A673 (cell line): ENCODE measurements at regions not wholly inside any gene's neighbourhood (a gene's known extent, or its start where the extent isn't known, plus 50 kb on each side); places are given as distances from the start of the nearest gene placed in this dataset.

Source experiments
- BruUV-seq: library from RNA; stranded (reverse); fragments of 400-500 nt; replicated peaks from 2 replicates; lab custom pipeline; 2021; lab: Mats Ljungman, UMichigan
- CTCF ChIA-PET: fragments of 300-600 bp; sonication (Branson Sonifier 250); formaldehyde crosslinking; loops from one replicate; lab custom pipeline; 2022; ENCODE audit warnings: antibody characterized with exemption; lab: Charles Lee
- POLR2A ChIA-PET: fragments of 300-600 bp; sonication (Branson Sonifier 250); formaldehyde crosslinking; loops from one replicate; lab custom pipeline; 2022; ENCODE audit warnings: antibody characterized with exemption; ENCODE audit not compliant: low non-redundant PET; lab: Charles Lee
- DNase-seq: peaks from one replicate; pipeline ENCODE4 v3.0.0-alpha.2; 2015; ENCODE audit warnings: low spot score
- H3K27ac ChIP-seq: fragments of 200-600 bp; sonication (generic); 2 replicates; pipeline ENCODE4 v1.5.1; 2016; ENCODE audit warnings: mixed run types, low read depth, mild to moderate bottlenecking, mixed read lengths, antibody characterized with exemption, low read length; ENCODE audit not compliant: poor library complexity, severe bottlenecking
- H3K27me3 ChIP-seq: fragments of 200-600 bp; sonication (generic); replicated peaks from 2 replicates; pipeline ENCODE4 v1.6.1; 2017; ENCODE audit warnings: mixed run types, low read depth, mild to moderate bottlenecking, mixed read lengths, antibody characterized with exemption, low read length; ENCODE audit not compliant: insufficient read depth, poor library complexity
- H3K36me3 ChIP-seq: fragments of 200-600 bp; sonication (generic); 2 replicates; pipeline ENCODE4 v1.6.1; 2016; ENCODE audit warnings: mixed run types, mild to moderate bottlenecking, mixed read lengths, antibody characterized with exemption, low read length; ENCODE audit not compliant: insufficient read depth, poor library complexity, severe bottlenecking
- H3K4me1 ChIP-seq: fragments of 200-600 bp; sonication (generic); 2 replicates; pipeline ENCODE4 v1.6.1; 2017; ENCODE audit warnings: mixed run types, mild to moderate bottlenecking, mixed read lengths, antibody characterized with exemption, low read length; ENCODE audit not compliant: insufficient read depth, poor library complexity, severe bottlenecking
- H3K4me3 ChIP-seq: fragments of 200-600 bp; sonication (generic); 2 replicates; pipeline ENCODE4 v1.5.1; 2016; ENCODE audit warnings: low read depth, mixed run types, mild to moderate bottlenecking, mixed read lengths, low read length; ENCODE audit not compliant: poor library complexity, severe bottlenecking
- H3K9me3 ChIP-seq: fragments of 200-600 bp; sonication (generic); 2 replicates; pipeline ENCODE4 v1.6.1; 2016; ENCODE audit warnings: mixed run types, low read depth, mild to moderate bottlenecking, mixed read lengths, antibody characterized with exemption, low read length; ENCODE audit not compliant: poor library complexity, severe bottlenecking
- EZH2 ChIP-seq: fragments of 200-600 bp; sonication (generic); IDR thresholded peaks from 2 replicates; pipeline ENCODE4 v1.6.1; 2017; ENCODE audit warnings: borderline replicate concordance, low read depth, mild to moderate bottlenecking, mixed read lengths, antibody characterized with exemption, low read length; ENCODE audit not compliant: poor library complexity, severe bottlenecking
- intact Hi-C: fragments of 100-400 bp; cut with micrococcal nuclease; formaldehyde crosslinking; loops from one replicate; pipeline ENCODE4 v1.10.0; 2022; ENCODE audit not compliant: unreplicated experiment
- TF ChIP-seq, protein P1 (sequence below): fragments of 300-800, 200-600 bp; sonication (generic); conservative IDR thresholded peaks from 2 replicates; pipeline ENCODE4 v1.5.1; 2017; ENCODE audit warnings: low read depth, mild to moderate bottlenecking, antibody characterized with exemption, low read length, moderate library complexity, mixed read lengths

DNA sequence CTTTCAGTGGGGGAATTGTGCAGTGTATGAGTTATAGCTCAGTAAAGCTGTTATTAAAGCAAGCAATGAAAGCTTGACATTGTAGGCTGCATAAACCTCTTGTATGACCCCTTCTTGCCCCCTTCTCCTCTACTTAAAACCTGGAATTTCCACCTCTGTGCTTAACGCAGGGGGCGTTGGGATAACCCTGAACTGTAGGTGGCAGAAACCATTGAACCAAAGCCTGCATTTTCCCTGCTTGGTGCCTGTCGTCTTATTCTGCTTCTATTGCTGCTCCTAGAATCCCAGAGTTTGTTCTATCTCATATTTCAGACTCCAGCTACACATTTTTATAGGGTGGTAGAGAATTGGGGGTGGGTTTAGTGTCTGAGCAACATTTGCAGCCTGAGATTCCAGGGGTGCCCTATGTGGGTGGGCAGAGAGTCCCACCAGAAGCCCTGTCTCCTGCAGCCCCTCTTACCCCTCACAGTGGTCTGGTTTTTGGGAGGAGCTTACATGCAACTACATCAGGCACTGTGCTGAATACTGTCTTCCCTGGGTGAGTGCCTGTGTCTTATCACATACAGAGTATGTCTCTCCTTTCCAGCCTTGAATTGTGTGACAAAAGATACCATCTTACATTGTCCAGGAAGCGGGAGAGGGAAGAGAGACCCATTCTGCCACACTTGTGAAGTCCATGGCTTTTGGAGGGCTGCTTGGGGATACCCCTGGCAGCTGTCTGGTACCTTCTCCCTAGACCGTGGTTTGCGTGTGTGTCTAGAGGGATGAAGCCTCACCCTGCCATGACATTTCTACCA lies 407.7 kb upstream of the EEF2KMT start:
- no peak for DNase-seq
- TF ChIP-seq, protein P1, sequence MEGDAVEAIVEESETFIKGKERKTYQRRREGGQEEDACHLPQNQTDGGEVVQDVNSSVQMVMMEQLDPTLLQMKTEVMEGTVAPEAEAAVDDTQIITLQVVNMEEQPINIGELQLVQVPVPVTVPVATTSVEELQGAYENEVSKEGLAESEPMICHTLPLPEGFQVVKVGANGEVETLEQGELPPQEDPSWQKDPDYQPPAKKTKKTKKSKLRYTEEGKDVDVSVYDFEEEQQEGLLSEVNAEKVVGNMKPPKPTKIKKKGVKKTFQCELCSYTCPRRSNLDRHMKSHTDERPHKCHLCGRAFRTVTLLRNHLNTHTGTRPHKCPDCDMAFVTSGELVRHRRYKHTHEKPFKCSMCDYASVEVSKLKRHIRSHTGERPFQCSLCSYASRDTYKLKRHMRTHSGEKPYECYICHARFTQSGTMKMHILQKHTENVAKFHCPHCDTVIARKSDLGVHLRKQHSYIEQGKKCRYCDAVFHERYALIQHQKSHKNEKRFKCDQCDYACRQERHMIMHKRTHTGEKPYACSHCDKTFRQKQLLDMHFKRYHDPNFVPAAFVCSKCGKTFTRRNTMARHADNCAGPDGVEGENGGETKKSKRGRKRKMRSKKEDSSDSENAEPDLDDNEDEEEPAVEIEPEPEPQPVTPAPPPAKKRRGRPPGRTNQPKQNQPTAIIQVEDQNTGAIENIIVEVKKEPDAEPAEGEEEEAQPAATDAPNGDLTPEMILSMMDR = 0 out of 2 replicates have a peak, but pooled peaks have one; percentile 11
- no peak for TF ChIP-seq EZH2
- no TSS peak for BruUV-seq
- Histone ChIP-seq H3K27ac (no peak overlapping the region), H3K27me3 (no peaks in the 10 kb centered on the region), H3K36me3 (no peaks in the 10 kb centered on the region), H3K4me3 (no peak overlapping the region), H3K4me1 (peaks cover 13% of the 10 kb centered on the region), H3K9me3 (no peaks in the 10 kb centered on the region)
- intact Hi-C loops = no loop called here
- CTCF ChIA-PET = interaction anchor here (1.9 kb wide), 1 partner anchor 111 kb away, joined by 6 read pairs; no protein-coding TSS in a partner anchor
- POLR2A ChIA-PET = no interaction called here

DNA sequence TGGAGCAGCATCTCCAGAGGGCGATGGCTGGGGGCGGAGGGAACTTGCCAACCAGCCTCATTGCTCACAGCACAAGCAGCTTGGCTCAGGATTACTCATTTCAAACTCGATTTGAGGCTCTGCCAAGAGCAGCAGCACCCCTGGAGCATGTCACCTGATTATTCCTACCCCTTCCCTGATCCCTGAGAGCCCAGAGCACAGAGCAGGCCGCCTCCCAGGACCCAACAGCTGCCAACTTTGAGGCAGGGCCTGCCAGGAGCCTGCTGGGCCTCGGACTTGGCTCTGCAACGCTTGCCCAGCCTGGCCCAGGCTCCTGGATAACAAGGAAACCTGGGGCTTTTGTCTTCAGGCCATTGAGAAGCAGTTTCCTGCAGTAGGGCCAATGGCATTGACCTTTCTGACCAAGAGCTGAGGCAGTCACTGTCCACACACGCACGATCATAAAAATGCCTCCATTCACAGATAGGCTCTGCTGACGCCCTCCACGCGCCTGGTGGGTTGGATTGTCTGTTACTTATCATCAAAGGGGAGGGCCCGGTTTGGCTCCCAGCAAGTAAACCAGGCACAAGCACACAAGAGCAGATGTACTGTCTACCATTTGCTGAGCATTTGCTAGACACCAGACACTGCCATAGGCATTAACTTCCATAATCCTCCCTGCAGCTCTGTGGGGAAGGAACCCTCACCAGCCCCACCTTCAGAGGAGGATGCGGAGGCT lies 406.6 kb upstream of the EEF2KMT start:
- peak; percentile 57 for DNase-seq
- intact Hi-C loops = no loop called here
- Histone ChIP-seq H3K4me3 (no peak overlapping the region), H3K36me3 (no peaks in the 10 kb centered on the region), H3K9me3 (no peaks in the 10 kb centered on the region), H3K27me3 (no peaks in the 10 kb centered on the region), H3K4me1 (peaks cover 13% of the 10 kb centered on the region), H3K27ac (no peak overlapping the region)
- no TSS peak for BruUV-seq
- ChIA-PET POLR2A (no interaction called here), CTCF (interaction anchor here (1.9 kb wide), 1 partner anchor 112 kb away, joined by 6 read pairs; no protein-coding TSS in a partner anchor)
- TF ChIP-seq, protein P1 = no peak
- TF ChIP-seq EZH2 = no peak

DNA sequence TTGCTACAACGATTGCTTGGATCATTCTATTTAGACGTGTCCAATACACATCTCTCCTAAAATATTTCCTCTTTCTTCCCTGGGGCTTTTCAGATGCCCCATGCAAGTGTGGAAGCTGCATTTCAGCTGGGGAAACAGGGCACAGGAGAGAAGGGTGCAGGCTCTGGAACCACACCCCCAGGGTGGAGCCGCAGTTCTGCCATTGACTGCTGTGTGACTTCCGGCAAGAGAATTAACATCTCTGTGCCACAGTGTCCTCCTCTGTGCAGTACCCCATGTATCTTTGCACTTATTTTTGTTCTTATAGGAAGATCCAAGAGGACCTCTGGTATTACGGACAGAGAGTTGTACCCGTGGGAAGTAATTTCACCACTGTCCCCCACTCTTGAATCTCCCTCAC lies 405.3 kb upstream of the EEF2KMT start:
- no peak overlapping the region for H3K4me3 ChIP-seq
- BruUV-seq = no TSS peak
- no peaks in the 10 kb centered on the region for H3K36me3 ChIP-seq
- ChIA-PET POLR2A (no interaction called here), CTCF (no interaction called here)
- no peak for DNase-seq
- TF ChIP-seq, protein P1 = no peak
- no peak for TF ChIP-seq EZH2
- peaks cover 13% of the 10 kb centered on the region for H3K4me1 ChIP-seq
- no peaks in the 10 kb centered on the region for H3K27me3 ChIP-seq
- no peaks in the 10 kb centered on the region for H3K9me3 ChIP-seq
- intact Hi-C loops = loop anchor here (1.0 kb wide), 1 partner anchor 101 kb away; no protein-coding TSS in a partner anchor
- H3K27ac ChIP-seq = no peak overlapping the region
